Erythroblast (primary cell): ENCODE measurements at regions not wholly inside any gene's neighbourhood (a gene's known extent, or its start where the extent isn't known, plus 50 kb on each side); places are given as distances from the start of the nearest gene placed in this dataset.

ENCODE experiments used
- DNase-seq, 2 experiments: peaks; one replicate each; lab custom pipeline; 2025; lab: John Stamatoyannopoulos, UW
- GATA1 ChIP-seq: IDR thresholded peaks from 2 replicates; pipeline ENCODE4 v1.6.1; 2011; ENCODE audit warnings: low read depth, mild to moderate bottlenecking, control low read depth, low read length, moderate library complexity
- POLR2A ChIP-seq: IDR thresholded peaks from 2 replicates; pipeline ENCODE4 v1.6.1; 2011; ENCODE audit warnings: mild to moderate bottlenecking, low read length

DNA sequence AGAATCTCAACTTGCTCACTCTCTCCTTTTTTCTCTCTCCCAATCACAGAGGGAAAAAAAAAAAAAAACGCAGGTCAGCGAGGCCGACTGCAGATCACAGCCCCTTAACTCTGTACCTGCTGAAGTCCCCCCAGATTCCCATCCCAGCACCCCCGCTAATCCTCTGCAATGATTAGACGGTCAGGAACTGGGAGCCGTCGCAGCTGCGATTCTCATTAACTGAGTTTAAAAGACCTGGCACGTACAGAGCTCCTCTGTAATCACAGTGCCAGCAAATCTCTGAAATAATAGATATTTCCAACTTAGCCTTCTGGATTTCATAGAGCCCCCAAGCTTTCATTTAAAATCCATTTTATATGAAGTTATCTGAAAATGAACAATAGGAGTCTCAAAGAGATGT is 84.4 kb downstream of the ANKRD60 start:
- no peak for TF ChIP-seq GATA1
- no peak for TF ChIP-seq POLR2A
- no peak for DNase-seq

- no peak for DNase-seq
- TF ChIP-seq POLR2A (no peak), GATA1 (no peak)
Observed at GRCh38 chr20:58143531-58143930, 84.9 kb downstream of the ANKRD60 start.

GRCh38 chr20:58142843-58143185 is 85.6 kb downstream of the ANKRD60 start:
- no peak for DNase-seq
- TF ChIP-seq POLR2A (no peak), GATA1 (no peak)

DNA sequence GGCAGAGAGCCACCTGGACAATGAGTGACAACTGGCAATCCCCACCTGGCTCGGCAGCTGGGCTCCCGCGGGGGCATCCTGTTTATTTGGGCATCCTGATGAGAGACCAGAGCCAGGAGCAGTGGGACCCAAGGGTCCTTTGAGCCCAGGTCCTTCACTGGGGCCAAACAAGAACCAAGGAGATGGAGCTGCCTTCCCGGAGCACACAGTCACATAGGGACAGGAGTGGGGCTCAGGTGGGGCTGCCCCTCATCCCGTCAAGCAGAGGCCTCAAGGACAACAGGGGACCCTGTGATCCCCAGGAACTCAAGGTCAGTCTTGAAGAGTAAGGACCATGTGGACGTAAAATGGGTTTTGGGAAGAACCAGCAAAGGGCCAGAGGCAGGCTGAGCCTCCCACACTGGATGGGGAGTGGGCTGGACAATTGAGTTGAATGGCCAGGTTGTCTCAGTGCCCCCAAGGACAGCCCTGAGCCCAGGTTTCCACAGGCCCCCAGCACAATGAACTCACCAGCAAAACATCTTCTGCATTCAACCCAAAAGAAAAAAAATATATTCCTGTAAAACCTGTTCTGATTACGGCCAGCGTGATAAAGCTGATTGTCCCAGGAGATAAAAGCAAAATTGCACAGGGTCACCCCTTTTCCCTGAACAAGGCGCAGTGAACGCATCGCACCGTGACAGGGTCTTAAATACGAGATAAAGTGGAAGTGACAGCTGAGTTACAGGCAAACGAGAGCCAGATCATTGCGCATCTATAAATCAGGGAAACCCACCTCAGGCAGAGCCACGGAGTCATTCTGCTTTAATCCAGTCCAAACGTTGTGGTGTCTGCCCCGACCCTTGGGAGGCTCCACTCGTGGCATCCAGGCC is 86.2 kb downstream of the ANKRD60 start:
- TF ChIP-seq POLR2A, result no peak
- TF ChIP-seq GATA1, result no peak
- no peak for DNase-seq

GRCh38 chr20:58141496-58141895 is 87.0 kb downstream of the ANKRD60 start:
- TF ChIP-seq POLR2A (no peak), GATA1 (no peak)
- no peak for DNase-seq

GRCh38 chr20:58140787-58141425 is 87.5 kb downstream of the ANKRD60 start:
- no peak for DNase-seq
- TF ChIP-seq POLR2A (no peak), GATA1 (no peak)

DNA sequence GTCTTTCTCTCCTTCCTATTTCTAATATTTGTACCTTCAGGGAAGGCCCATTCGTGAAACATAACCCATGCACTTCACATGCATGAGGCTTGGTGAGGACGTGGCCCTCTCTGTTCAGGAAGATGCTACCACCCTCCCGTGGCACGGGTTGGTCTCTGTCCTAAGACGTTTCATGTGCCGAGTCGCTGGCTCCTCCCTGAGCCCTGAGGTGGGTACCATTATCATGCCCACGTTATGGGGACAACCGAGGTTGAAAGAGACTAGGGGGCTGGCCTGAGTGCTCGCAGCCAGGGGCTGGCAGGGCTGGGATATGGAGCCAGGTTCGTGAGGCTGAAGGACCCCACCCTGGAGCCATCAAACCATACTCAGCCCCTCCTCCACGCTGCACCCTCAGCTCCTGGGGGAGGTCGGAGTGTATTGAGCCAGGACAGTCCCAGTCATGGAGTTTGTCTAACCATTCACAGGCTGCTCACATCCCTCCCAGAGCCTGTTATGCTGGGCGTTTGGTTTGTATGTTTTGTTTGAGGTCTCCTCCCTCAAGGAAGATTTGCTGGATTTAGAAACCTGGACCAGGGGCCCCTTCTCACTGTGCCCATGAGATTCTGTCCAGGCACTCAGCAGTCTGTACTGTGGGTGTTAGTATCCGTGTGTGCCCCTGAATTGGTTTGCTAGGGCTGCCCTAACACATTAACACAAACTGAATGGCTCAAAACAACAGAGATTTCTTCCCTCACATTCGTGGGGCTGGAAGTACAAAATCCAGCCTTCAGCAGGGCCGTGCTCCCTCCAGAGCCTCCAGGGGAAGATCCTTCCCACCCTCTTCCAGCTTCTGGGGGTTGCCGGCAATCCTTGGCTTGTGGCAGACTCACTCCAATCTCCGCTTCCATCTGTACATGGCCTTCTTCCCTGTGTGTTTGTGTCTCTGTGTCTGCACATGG is 88.3 kb downstream of the ANKRD60 start:
- TF ChIP-seq POLR2A (no peak), GATA1 (no peak)
- no peak for DNase-seq

- no peak for TF ChIP-seq GATA1
- TF ChIP-seq POLR2A, result no peak
- no peak for DNase-seq
Observed at GRCh38 chr20:58138395-58138794, 90.1 kb downstream of the ANKRD60 start.

GRCh38 chr20:58137651-58138265 is 90.7 kb downstream of the ANKRD60 start:
- DNase-seq, result no peak
- TF ChIP-seq POLR2A (no peak), GATA1 (no peak)

DNA sequence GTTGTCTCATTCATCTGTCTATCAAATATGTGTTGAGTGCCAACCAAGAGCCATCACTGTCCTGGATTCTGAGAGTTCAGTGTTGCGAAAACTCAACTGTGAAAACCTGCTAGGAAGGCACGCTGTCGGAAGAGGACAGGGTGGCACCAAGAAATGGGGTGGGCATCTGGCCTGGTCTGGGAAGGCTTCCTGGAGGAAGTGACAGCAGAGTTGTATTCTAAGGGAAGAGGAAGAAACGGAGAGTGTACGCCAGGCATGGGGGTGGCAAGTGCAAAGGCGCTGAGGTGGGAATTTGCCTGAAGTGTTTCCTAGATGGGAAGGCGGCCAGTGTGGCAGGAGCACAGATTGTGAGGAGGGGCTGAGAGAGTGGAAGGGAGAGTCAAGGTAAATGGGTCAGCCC is 91.2 kb downstream of the ANKRD60 start:
- no peak for TF ChIP-seq GATA1
- TF ChIP-seq POLR2A, result no peak
- DNase-seq, result no peak

DNA sequence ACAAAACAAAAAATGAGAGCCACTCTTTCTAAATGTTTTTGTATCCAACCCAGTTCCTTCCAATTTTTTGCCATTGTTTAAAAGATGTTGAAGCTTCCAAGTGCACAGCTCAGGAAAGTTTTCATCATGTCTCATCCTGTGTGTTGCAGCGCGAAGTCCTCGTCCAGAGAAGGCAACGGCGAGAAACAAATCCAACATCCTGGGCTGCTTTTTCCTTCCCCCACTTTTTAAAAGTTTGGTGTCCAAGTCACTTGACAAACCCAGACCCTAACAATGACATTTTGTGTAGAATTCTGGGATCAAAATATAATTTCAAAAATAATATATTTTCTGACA is 92.3 kb downstream of the ANKRD60 start:
- TF ChIP-seq POLR2A (no peak), GATA1 (no peak)
- DNase-seq, result no peak

- no peak for DNase-seq
- no peak for TF ChIP-seq GATA1
- TF ChIP-seq POLR2A, result no peak
Observed at GRCh38 chr20:58135441-58136148, 92.9 kb downstream of the ANKRD60 start.
